HG03025 (cell line): ENCODE measurements at regions not wholly inside any gene's neighbourhood (a gene's known extent, or its start where the extent isn't known, plus 50 kb on each side); places are given as distances from the start of the nearest gene placed in this dataset.
"Not testable (repeated sequence)": the region's sequence is repeated elsewhere in the genome, so short reads cannot be mapped to it uniquely, and the experiment has no call there.

ENCODE experiments used
- ATAC-seq: cut with Tn5 transposase; IDR thresholded peaks from one replicate; pipeline ENCODE4 v1.9.1; 2021; ENCODE audit warnings: mild to moderate bottlenecking, moderate library complexity; ENCODE audit not compliant: unreplicated experiment, low FRiP score

DNA sequence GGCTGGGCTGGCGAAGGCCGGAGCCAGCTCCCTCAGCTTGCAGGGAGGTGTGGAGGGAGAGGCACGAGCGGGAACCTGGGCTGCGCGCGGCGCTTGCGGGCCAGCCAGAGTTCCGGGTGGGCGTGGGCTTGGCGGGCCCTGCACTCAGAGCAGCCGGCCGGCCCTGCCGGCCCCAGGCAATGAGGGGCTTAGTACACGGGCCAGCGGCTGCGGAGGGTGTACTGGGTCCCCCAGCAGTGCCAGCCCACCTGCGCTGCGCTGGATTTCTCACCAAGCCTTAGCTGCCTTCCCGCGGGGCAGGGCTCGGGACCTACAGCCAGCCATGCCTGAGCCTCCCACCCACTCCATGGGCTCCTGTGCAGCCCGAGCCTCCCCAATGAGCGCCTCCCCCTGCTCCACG is 1021.4 kb downstream of the PLA2G4A start:
- ATAC-seq = not testable (repeated sequence)

DNA sequence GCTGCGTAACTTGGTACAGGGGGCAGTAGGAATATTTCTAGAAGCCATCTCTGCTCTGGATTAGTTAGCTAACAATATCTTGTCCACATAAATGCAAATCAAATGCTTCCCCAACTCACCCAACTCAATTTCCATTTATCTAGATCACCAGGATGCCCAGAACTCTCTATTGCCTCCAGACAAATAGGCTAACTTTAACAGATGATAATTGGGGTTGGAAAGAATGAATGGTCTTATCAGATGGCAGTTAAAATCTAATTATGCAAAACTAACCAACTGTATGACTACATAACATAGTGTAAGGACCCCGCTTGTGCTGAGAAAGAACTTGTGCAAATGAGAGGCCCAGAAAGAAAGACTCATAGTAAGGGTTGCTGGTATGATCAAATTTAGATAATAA is 1024.8 kb downstream of the PLA2G4A start:
- no peak for ATAC-seq

DNA sequence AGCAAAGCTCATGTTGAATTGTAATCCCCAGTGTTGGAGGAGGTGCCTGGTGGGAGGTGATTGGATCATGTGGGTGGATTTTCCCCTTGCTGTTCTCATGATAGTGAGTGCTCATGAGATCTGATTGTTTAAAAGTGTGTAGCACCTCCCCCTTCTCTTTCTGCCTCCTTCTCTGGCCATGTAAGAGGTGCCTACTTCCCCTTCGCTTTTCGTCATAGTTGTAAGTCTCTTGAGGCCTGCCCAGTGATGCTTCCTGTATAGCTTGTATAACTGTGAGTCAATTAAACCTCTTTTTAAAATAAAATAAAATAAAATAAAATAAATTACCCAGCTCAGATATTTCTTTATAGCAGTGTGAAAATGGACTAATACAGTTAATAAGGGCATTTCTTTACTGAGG is 1025.7 kb downstream of the PLA2G4A start:
- ATAC-seq = no peak

DNA sequence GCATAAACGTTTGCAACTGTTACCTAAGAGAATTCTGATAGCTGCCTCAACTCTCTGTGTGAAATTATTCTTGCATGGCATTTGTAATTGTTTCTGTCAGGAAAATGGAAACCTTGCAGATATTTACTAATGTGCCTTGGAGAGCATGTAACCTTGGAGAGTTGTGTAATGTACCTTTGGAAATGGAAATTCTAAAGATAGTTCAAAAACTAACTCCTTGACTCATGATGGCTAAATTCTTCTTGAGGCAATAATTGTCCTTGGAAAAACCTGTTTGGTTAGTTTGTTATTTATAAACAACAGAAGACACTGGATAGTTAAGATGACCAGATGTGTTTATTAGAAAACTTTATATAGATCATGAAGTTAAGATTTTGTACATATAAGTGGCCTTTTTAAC is 1033.8 kb downstream of the PLA2G4A start:
- no peak for ATAC-seq

- ATAC-seq = no peak
Observed at GRCh38 chr1:187870552-187870951, 1041.8 kb downstream of the PLA2G4A start.

DNA sequence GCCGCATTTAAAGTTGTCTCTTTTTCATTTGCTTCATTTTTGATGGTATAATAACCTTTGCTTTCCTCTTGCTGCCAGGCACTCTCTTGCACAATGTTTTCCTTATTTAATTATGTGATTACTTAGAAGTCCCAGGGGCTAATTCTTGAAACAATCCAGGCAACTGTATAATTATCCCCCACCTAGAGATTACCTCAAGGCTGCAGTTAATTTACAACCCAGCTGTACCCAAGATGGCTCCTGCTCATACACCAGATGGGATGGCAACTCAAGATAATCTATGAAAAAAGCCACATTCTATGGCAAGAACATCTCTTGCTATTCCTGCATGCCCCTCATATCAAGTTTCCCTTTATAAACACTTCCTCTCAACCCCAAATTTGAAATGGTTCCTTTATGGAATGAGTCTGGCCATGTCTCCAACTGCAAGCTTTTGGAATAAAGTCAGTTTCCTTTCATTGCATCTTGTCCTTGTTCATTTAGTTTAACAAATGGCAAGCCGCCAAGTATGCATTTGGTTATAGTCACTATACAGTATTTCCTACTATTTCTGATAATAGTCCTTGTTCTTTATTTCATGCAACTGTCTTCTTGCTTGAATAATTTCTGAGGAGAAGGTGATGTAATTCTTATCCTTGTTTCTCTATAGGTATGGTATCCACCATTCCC is 1042.6 kb downstream of the PLA2G4A start:
- no peak for ATAC-seq

DNA sequence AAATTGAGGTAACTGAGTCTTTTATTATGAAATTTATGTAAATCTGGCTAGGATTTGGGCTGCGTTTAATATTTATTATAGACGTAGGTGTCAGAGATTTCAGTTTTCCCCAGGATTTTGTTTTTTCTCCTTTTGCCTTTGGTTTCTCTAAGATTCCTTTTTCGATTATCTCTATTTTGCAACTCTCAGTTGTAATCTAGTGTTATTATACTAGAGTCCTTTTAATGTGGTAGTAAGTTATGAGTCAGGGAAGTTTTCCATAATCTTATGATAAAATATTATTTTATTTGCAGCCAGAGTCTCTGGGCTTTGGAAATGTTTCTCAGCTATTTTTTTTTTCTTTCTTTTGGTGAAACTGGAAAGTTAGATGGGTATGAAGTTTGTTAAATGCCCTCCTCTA is 1043.8 kb downstream of the PLA2G4A start:
- no peak for ATAC-seq

DNA sequence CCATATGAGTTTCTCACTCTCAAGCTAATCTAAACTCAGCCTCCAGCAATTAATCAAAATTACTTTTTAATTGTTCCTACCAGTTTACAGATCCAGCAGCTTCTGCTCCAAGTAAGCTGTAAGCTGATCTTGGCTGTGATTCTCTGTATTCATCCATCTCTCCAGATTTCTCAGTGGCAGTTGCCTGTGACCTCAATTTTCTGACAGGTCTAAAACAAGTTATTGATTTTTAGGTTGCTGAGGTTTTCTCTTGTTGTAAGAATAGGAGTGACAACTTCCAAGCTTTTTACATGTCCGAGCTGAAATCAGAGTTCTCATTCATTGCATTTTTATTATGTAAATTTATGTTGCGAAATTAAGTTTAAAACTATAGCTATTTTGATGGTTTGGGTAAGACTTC is 1044.4 kb downstream of the PLA2G4A start:
- ATAC-seq = no peak

GRCh38 chr1:187876775-187877174 is 1048.0 kb downstream of the PLA2G4A start:
- no peak for ATAC-seq

GRCh38 chr1:187877220-187877619 is 1048.5 kb downstream of the PLA2G4A start:
- no peak for ATAC-seq

- ATAC-seq = no peak
Observed at GRCh38 chr1:187878883-187879282, 1050.1 kb downstream of the PLA2G4A start.

DNA sequence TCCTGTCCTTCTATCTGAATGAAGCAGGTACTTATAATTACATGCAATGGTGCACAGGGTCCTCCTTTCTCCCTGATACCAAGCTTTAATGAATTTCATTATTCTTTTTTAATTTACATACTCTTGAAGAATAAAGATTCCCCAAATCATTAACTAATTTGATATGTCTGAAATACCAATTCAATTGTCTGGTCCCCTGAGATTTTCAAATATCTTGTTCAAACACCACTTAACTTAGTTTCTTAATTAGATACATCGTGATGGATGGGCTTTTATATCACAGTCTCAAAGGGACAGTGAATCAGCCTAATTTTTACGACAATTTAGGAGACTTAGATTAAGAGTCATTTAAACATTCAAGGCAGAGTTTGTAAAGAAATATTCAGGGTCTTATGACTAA is 1054.6 kb downstream of the PLA2G4A start:
- ATAC-seq = no peak

DNA sequence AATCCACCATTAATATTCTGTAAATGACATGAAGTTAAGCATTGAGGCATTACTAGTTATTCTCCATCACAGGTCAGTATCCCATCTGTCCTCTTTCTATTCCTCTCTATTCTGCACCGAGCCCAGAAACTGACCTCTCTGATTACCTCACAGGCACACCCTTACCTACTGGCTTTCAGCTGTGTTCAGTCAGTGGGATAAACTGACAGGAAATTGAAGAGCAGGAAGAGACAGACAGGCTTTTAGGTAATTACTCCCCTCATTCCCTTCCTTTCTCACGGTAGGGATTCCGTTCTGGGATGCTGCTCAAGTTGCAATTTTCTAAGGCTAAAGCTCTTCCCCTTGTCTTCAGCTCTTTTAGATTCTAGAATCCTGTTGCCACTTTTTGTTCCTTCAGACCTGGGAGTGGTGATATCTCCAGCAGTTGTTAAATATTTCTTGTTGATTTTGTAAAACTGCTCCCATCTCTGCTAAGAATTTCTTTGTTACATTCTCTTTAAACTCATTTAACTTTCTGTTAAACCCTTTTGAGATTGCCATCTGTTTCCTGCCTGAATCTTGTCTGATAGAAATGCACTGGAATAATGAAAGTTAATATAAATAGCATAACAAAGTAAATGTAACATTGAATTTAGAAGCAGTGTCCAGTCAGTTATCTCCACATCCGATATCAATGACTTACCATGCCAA is 1063.4 kb downstream of the PLA2G4A start:
- no peak for ATAC-seq

DNA sequence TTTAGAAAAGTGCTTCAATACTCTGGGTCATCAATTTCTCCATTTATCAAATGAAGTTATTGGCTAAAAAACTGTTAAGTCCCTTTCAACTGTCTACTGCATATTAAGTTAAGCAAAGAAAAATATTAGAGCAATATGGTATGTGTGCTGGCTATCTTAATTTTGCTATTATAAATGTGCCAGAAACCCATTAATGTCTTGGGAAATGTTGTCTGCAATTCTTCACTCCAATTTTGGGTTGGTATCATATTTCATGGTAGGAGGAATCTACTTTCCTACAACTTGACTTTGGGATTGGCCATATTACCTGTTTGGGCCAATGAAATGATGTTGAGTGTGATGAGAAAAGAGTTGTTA is 1063.9 kb downstream of the PLA2G4A start:
- no peak for ATAC-seq

- no peak for ATAC-seq
Observed at GRCh38 chr1:187893471-187893870, 1064.7 kb downstream of the PLA2G4A start.

DNA sequence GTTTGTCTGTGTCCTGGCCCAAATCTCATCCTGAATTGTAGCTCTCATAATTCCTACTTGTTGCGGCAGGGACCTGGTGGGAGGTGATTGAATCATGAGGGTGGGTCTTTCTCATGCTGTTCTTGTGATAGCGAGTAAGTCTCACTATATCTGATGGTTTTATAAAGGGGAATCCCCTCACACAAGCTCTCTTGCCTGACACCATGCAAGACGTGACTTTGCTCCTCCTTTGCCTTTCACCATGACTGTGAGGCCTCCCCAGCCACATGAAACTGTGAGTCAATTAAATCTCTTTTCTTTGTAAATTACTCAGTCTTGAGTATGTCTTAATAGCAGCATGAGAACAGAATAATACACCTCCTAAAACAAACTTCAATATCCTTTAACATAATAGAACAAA is 1065.6 kb downstream of the PLA2G4A start:
- no peak for ATAC-seq

DNA sequence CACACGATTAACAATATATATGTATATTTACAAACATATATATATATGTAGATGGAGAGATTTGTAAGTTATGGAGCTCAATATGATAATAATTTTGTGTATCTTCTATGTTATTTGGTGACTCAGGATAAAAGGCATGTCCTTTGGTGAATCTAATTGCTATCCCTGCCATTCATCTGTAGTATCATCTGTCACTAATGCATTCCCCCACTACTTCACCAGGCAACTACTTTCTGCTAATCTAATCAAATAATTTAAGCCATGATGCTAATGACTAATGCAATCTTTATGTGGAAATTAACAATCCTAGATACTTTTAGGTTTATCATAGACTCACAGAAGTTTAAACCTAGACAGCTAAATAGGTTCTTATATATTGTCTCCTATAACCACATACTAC is 1074.5 kb downstream of the PLA2G4A start:
- ATAC-seq = no peak

DNA sequence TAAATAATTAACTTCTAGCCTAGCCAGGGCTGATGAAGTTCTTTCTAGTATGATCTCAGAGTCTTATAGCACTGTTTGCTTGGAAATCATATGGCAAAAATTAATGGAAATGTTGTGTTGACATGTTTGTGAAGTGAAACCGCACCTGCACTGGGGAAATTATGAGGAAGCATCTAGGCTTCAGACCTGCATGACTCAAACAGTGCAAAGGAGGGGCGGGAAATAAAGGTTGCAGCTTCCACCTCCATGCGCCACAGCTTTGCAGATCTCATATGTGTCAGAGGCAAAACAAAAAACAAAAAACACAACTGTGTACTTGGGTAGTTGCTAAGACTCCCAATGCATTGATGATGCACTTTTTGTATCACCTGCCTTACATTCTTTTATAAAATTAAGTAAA is 1080.6 kb downstream of the PLA2G4A start:
- ATAC-seq = no peak

DNA sequence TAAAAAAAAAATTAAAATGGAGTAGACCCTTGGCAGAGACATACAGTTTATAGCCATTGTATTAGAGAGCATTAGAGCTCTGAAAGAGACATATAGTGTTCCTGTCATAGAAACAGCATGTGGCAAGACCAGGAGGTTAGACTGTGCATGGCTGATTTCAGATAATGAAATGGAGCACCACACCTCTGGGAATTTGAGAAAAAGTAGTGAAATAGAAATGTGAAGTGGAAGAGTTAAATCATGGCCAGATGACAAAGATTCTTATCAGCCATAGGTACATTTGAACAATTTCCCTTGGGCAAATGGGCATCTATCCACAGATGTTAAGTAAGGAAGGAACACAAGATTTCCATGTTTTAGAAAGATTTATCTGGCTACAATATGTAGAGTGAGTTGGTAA is 1083.1 kb downstream of the PLA2G4A start:
- no peak for ATAC-seq

GRCh38 chr1:187920976-187921375 is 1092.2 kb downstream of the PLA2G4A start:
- ATAC-seq = no peak

DNA sequence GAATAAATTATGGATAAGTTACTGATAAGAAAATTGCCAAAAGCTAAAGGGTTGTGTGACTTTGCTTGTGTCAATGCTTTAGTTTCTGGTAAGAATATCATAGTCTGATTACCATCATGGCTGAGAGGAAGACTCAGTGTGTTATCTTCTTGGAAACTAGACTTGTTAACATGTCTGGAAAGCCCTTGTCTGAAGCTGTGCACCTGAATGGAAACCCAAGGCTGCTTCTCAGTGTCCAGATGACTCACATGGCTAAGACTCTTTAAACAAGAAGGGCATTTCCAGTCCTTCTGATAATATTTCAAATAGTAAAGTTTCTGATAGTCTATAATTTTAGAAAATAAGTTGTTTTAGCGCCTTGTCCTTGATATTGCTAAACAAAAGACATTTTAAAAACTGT is 1092.7 kb downstream of the PLA2G4A start:
- no peak for ATAC-seq

DNA sequence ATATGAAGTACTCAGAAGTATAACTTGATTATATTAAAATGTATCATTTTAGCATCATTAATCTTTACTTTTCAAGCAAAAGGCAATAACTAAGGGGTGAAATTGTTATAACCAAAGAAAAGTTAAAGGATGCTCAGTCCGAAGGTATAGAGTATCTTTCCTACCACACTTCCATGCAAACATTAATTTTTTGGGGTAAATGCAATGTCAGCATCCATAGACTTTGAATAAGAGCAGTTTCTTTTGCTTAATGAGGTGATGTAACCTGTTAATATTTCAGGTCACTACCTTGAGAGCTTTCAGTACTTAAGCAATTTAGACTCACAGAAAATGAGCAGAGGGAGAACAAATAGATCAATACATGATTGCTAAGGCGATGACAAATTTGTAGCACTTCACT is 1093.5 kb downstream of the PLA2G4A start:
- no peak for ATAC-seq

DNA sequence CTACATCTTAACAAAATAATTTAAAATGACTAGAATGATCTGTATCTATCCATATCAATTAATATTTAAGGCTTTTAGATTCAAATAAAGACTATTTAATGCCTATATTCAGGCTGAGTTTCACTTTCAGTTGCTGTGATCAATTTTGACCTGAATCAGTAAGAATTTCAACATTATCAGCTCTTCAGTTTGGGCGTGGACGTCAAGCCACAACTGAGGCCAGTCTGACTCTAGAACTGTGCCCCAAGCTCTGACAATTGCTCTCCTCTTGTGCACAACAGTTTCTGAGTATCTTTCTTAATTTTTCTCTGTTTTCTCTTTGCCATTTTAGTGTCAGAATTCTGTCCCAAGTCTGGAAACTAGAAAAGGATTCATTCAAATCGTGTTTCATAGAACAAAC is 1095.5 kb downstream of the PLA2G4A start:
- ATAC-seq = no peak
